Left ventricle myocardium inferior (tissue), 1 donor: ENCODE measurements at regions not wholly inside any gene's neighbourhood (a gene's known extent, or its start where the extent isn't known, plus 50 kb on each side); places are given as distances from the start of the nearest gene placed in this dataset.

Experiments
- DNase-seq: peaks from one replicate; pipeline ENCODE4 v3.0.0-alpha.2; 2020
- H3K27ac ChIP-seq: fragments of 200-600 bp; replicated peaks from 2 replicates; pipeline ENCODE4 v1.8.0; 2021
- H3K27me3 ChIP-seq: fragments of 200-600 bp; 2 replicates; pipeline ENCODE4 v1.8.0; 2021; ENCODE audit warnings: low read depth
- H3K36me3 ChIP-seq: fragments of 200-600 bp; 2 replicates; pipeline ENCODE4 v1.8.0; 2021
- H3K4me1 ChIP-seq: fragments of 200-600 bp; 2 replicates; pipeline ENCODE4 v1.8.0; 2021
- H3K4me3 ChIP-seq: fragments of 200-600 bp; 2 replicates; pipeline ENCODE4 v1.8.0; 2021; ENCODE audit warnings: mild to moderate bottlenecking, moderate library complexity
- H3K9me3 ChIP-seq: fragments of 200-600 bp; replicated peaks from 2 replicates; pipeline ENCODE4 v1.8.0; 2021
- CTCF ChIP-seq: fragments of 200-600 bp; IDR thresholded peaks from 2 replicates; pipeline ENCODE4 v1.8.0; 2021; ENCODE audit warnings: antibody characterized with exemption, mild to moderate bottlenecking, borderline replicate concordance
- intact Hi-C: fragments of 100-400 bp; cut with micrococcal nuclease; formaldehyde crosslinking; loops from one replicate; pipeline ENCODE4 v1.11.0; 2022
- donor health status: DM: no; HTN: yes; CAD: no; lungs with severe emphysema.

DNA sequence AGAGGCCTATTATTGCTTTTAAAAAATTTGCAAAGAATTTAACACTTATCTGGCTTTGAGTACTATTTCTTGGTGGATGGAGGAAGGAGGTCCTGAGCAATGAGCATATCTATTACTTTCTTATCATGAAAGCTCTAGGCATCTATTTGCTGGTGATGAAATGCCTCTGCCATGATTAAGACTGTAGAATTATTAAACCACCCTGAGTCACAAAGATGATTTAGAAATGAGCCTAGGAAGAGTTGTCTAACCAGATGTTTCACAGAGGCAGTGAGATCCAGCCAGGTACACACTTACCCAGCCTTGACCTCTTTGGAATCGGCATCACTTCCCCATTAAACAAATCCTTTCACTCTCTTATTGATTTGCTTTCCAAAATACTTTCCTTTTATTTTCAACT is 304.4 kb upstream of the KIF2A start:
- no peak for DNase-seq
- H3K9me3 ChIP-seq = no peaks in the 10 kb centered on the region
- H3K4me1 ChIP-seq = no peaks in the 10 kb centered on the region
- TF ChIP-seq CTCF = no peak
- no peaks in the 10 kb centered on the region for H3K36me3 ChIP-seq
- intact Hi-C loops = no loop called here
- H3K4me3 ChIP-seq = no peak overlapping the region
- no peak overlapping the region for H3K27ac ChIP-seq
- H3K27me3 ChIP-seq = peaks cover 17% of the 10 kb centered on the region

- Histone ChIP-seq H3K27ac (no peak overlapping the region), H3K9me3 (no peaks in the 10 kb centered on the region), H3K4me1 (no peaks in the 10 kb centered on the region), H3K27me3 (peaks cover 17% of the 10 kb centered on the region), H3K4me3 (no peak overlapping the region), H3K36me3 (no peaks in the 10 kb centered on the region)
- no peak for TF ChIP-seq CTCF
- no peak for DNase-seq
- intact Hi-C loops = no loop called here
These were observed 303.6 kb upstream of the KIF2A start for GRCh38 chr5:62002436-62002835.

DNA sequence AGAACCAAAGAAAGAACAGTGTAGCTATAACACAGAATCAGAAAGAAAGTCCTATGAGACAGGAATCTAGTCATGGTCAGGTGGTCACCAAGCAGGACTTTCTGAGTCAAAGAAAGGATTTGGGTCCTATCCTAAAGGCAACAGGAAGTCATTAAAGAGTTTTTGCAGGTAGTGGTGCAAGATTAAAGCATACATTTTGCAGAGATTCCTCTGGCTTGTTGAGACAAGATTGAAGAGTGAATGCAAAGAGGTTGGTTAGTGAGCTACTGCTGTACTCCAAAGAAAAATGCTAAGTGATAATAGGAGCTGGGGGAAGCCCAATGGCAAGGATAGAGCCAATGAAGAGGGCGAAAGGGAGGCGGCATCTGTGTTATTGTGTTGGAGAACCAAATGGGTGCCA is 300.5 kb upstream of the KIF2A start:
- Histone ChIP-seq H3K27ac (no peak overlapping the region), H3K36me3 (no peaks in the 10 kb centered on the region), H3K4me3 (no peak overlapping the region), H3K27me3 (peaks cover 17% of the 10 kb centered on the region), H3K4me1 (no peaks in the 10 kb centered on the region), H3K9me3 (no peaks in the 10 kb centered on the region)
- TF ChIP-seq CTCF = no peak
- no peak for DNase-seq
- intact Hi-C loops = no loop called here

GRCh38 chr5:62007457-62007856 is 298.5 kb upstream of the KIF2A start:
- TF ChIP-seq CTCF = no peak
- Histone ChIP-seq H3K9me3 (no peaks in the 10 kb centered on the region), H3K27me3 (peaks cover 20% of the 10 kb centered on the region), H3K27ac (no peak overlapping the region), H3K4me1 (no peaks in the 10 kb centered on the region), H3K36me3 (no peaks in the 10 kb centered on the region), H3K4me3 (no peak overlapping the region)
- intact Hi-C loops = no loop called here
- DNase-seq = no peak

DNA sequence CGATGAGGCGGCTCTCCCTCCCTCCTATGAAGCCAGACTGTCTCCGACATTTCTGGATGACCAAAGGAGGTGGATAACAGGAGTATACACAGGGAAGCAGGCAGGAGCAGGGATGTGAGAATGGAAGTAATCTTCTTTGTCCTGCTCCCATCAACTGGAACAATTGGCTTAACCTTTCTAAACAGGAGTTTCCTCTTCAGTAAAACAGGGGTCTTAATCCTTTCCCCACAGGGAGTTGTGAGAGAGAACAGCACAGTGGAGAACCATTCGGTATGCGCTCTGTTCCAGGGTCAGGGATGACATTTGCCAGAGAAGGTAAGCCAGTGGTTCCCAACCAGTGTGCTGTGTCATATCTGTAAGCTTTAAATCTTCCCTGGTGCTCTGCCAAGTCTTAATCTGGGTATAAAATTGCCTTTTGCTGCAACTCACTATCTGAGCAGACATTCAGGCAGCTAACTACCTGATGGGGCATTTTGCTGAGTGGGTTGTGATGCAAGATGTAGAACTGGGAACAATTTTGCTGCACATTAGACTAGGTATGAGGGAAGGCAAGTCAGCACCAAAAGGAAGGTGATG is 294.8 kb upstream of the KIF2A start:
- Histone ChIP-seq H3K4me3 (no peak overlapping the region), H3K27me3 (peaks cover 8% of the 10 kb centered on the region), H3K27ac (no peak overlapping the region), H3K4me1 (no peaks in the 10 kb centered on the region), H3K36me3 (no peaks in the 10 kb centered on the region), H3K9me3 (peaks cover 3% of the 10 kb centered on the region)
- no peak for TF ChIP-seq CTCF
- intact Hi-C loops = no loop called here
- no peak for DNase-seq
